WTC11 (cell line): ENCODE measurements at regions not wholly inside any gene's neighbourhood (a gene's known extent, or its start where the extent isn't known, plus 50 kb on each side); places are given as distances from the start of the nearest gene placed in this dataset.

Source experiments
- ATAC-seq: fragments of 200-7000 bp; cut with Tn5 transposase; 2 replicates; pipeline ENCODE4 v1.10.0; 2021; ENCODE audit warnings: mild to moderate bottlenecking, moderate library complexity
- CTCF ChIA-PET: fragments of 300-600 bp; sonication (Branson Sonifier 250); formaldehyde crosslinking; loops from one replicate; lab custom pipeline; 2021; ENCODE audit warnings: antibody characterized with exemption; lab: Charles Lee
- POLR2A ChIA-PET: fragments of 350-600 bp; sonication (Branson Sonifier 250); formaldehyde crosslinking; loops from one replicate; lab custom pipeline; 2021; ENCODE audit warnings: antibody characterized with exemption; lab: Charles Lee
- DNase-seq: peaks from one replicate; pipeline ENCODE4 v3.0.0; 2021; ENCODE audit warnings: low spot score
- H3K27ac Mint-ChIP-seq: 2 replicates; pipeline ENCODE4 v1.8.0; 2021; ENCODE audit warnings: mixed read lengths
- H3K27me3 Mint-ChIP-seq: 2 replicates; pipeline ENCODE4 v1.8.0; 2021; ENCODE audit warnings: low read depth, mild to moderate bottlenecking, moderate library complexity, mixed read lengths
- H3K36me3 Mint-ChIP-seq: 2 replicates; pipeline ENCODE4 v1.8.0; 2021; ENCODE audit warnings: mixed read lengths
- H3K4me1 Mint-ChIP-seq: 2 replicates; pipeline ENCODE4 v1.8.0; 2022; ENCODE audit warnings: mixed read lengths
- H3K4me3 Mint-ChIP-seq: 2 replicates; pipeline ENCODE4 v1.8.0; 2021; ENCODE audit warnings: mild to moderate bottlenecking, moderate library complexity, mixed read lengths
- H3K9me3 Mint-ChIP-seq: 2 replicates; pipeline ENCODE4 v1.8.0; 2021; ENCODE audit warnings: mixed read lengths
- ATF1 ChIP-seq: sonication (generic); formaldehyde crosslinking; IDR thresholded peaks from 2 replicates; pipeline ENCODE4 v1.8.1; 2023; ENCODE audit warnings: mild to moderate bottlenecking, moderate library complexity, missing genetic modification reagents
- CREB1 ChIP-seq: sonication (generic); formaldehyde crosslinking; IDR thresholded peaks from 2 replicates; pipeline ENCODE4 v1.8.0; 2023; ENCODE audit warnings: mild to moderate bottlenecking, missing genetic modification reagents
- E2F4 ChIP-seq: sonication (generic); formaldehyde crosslinking; IDR thresholded peaks from 2 replicates; pipeline ENCODE4 v1.8.1; 2022; ENCODE audit warnings: low read depth, mild to moderate bottlenecking, moderate library complexity, missing genetic modification reagents, borderline replicate concordance
- GABPB1 ChIP-seq: sonication (generic); formaldehyde crosslinking; IDR thresholded peaks from 2 replicates; pipeline ENCODE4 v1.8.1; 2023; ENCODE audit warnings: mild to moderate bottlenecking, missing genetic modification reagents
- HMGA2 ChIP-seq: fragments of 250-450 bp; sonication (Bioruptor Pico); IDR thresholded peaks from 2 replicates; pipeline ENCODE4 v1.4.0; 2021; ENCODE audit warnings: mild to moderate bottlenecking, moderate library complexity
- MXD4 ChIP-seq: fragments of 250-450 bp; sonication (Bioruptor Pico); IDR thresholded peaks from 2 replicates; pipeline ENCODE4 v1.8.0; 2021; ENCODE audit warnings: mild to moderate bottlenecking, moderate library complexity, borderline replicate concordance
- NFYB ChIP-seq: sonication (generic); formaldehyde crosslinking; conservative IDR thresholded peaks from 2 replicates; pipeline ENCODE4 v1.8.0; 2022; ENCODE audit warnings: low read depth, missing genetic modification reagents
- SP1 ChIP-seq: sonication (generic); formaldehyde crosslinking; conservative IDR thresholded peaks from 2 replicates; pipeline ENCODE4 v1.8.1; 2022; ENCODE audit warnings: missing genetic modification reagents
- USF2 ChIP-seq: sonication (generic); formaldehyde crosslinking; IDR thresholded peaks from 2 replicates; pipeline ENCODE4 v1.8.1; 2023; ENCODE audit warnings: mild to moderate bottlenecking, missing genetic modification reagents, moderate library complexity
- ZBTB43 ChIP-seq: sonication (generic); formaldehyde crosslinking; IDR thresholded peaks from 2 replicates; pipeline ENCODE4 v1.8.1; 2023; ENCODE audit warnings: mild to moderate bottlenecking, missing genetic modification reagents
- ZNF219 ChIP-seq: sonication (generic); formaldehyde crosslinking; IDR thresholded peaks from 2 replicates; pipeline ENCODE4 v1.8.0; 2023; ENCODE audit warnings: missing genetic modification reagents, mild to moderate bottlenecking, borderline replicate concordance
- ZNF232 ChIP-seq: sonication (generic); formaldehyde crosslinking; IDR thresholded peaks from 2 replicates; pipeline ENCODE4 v1.8.0; 2022; ENCODE audit warnings: mild to moderate bottlenecking, missing genetic modification reagents
- ZNF281 ChIP-seq: sonication (generic); formaldehyde crosslinking; IDR thresholded peaks from 2 replicates; pipeline ENCODE4 v1.8.0; 2023; ENCODE audit warnings: mild to moderate bottlenecking, missing genetic modification reagents
- ZSCAN18 ChIP-seq: fragments of 250-450 bp; sonication (Bioruptor Pico); IDR thresholded peaks from 2 replicates; pipeline ENCODE4 v2.1.2; 2022; ENCODE audit warnings: mild to moderate bottlenecking, moderate library complexity
- TF ChIP-seq, protein P1 (sequence below): sonication (generic); formaldehyde crosslinking; IDR thresholded peaks from 2 replicates; pipeline ENCODE4 v1.8.0; 2022; ENCODE audit warnings: missing genetic modification reagents

- TF ChIP-seq, protein P1, sequence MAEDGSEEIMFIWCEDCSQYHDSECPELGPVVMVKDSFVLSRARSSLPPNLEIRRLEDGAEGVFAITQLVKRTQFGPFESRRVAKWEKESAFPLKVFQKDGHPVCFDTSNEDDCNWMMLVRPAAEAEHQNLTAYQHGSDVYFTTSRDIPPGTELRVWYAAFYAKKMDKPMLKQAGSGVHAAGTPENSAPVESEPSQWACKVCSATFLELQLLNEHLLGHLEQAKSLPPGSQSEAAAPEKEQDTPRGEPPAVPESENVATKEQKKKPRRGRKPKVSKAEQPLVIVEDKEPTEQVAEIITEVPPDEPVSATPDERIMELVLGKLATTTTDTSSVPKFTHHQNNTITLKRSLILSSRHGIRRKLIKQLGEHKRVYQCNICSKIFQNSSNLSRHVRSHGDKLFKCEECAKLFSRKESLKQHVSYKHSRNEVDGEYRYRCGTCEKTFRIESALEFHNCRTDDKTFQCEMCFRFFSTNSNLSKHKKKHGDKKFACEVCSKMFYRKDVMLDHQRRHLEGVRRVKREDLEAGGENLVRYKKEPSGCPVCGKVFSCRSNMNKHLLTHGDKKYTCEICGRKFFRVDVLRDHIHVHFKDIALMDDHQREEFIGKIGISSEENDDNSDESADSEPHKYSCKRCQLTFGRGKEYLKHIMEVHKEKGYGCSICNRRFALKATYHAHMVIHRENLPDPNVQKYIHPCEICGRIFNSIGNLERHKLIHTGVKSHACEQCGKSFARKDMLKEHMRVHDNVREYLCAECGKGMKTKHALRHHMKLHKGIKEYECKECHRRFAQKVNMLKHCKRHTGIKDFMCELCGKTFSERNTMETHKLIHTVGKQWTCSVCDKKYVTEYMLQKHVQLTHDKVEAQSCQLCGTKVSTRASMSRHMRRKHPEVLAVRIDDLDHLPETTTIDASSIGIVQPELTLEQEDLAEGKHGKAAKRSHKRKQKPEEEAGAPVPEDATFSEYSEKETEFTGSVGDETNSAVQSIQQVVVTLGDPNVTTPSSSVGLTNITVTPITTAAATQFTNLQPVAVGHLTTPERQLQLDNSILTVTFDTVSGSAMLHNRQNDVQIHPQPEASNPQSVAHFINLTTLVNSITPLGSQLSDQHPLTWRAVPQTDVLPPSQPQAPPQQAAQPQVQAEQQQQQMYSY (CRISPR knock-in tag) = no peak
Measured at GRCh38 chr4:75344915-75345314, 169.3 kb downstream of the RCHY1 start (continued).

GRCh38 chr4:75343333-75343732, 170.9 kb downstream of the RCHY1 start:
- H3K9me3 Mint-ChIP-seq = 0 out of 2 replicates have a peak, but pooled peaks cover 3% of the 10 kb centered on the region
- TF ChIP-seq MXD4 (CRISPR knock-in tag) = no peak
- TF ChIP-seq ZNF281 = no peak
- no peak for TF ChIP-seq SP1 (CRISPR knock-in tag)
- TF ChIP-seq GABPB1 (CRISPR knock-in tag) = no peak
- no peak for TF ChIP-seq ZNF232
- no peak for TF ChIP-seq CREB1 (CRISPR knock-in tag)
- no peak for TF ChIP-seq ATF1 (CRISPR knock-in tag)
- TF ChIP-seq ZBTB43 (CRISPR knock-in tag) = no peak
- no peak for TF ChIP-seq E2F4 (CRISPR knock-in tag)
- TF ChIP-seq ZSCAN18 (CRISPR knock-in tag) = no peak
- no peak for TF ChIP-seq NFYB (CRISPR knock-in tag)
- TF ChIP-seq USF2 = no peak
- TF ChIP-seq ZNF219 = no peak
- no peak for TF ChIP-seq HMGA2
- CTCF ChIA-PET = no interaction called here
- ATAC-seq = no peak
- DNase-seq = no peak
- POLR2A ChIA-PET = no interaction called here
- H3K36me3 Mint-ChIP-seq = no peaks in the 10 kb centered on the region
- H3K4me1 Mint-ChIP-seq = no peaks in the 10 kb centered on the region
- H3K27me3 Mint-ChIP-seq = no peaks in the 10 kb centered on the region
- H3K27ac Mint-ChIP-seq = no peak overlapping the region
- H3K4me3 Mint-ChIP-seq = no peak overlapping the region
